ENCODE measurements at regions not wholly inside any gene's neighbourhood (a gene's known extent, or its start where the extent isn't known, plus 50 kb on each side); places are given as distances from the start of the nearest gene placed in this dataset.
"Not testable (repeated sequence)": the region's sequence is repeated elsewhere in the genome, so short reads cannot be mapped to it uniquely, and the experiment has no call there.

GRCh38 chr3:18215639-18216038 lies 209.5 kb downstream of the SATB1 start:
- H3K27ac ChIP-seq (ENCODE audit: low read depth, low read length) = no peak overlapping the region
- H3K23ac ChIP-seq (ENCODE audit: low read length) = no peak overlapping the region
- DNase-seq = no peak
- no peak overlapping the region for H3K4ac ChIP-seq (ENCODE audit: low read depth, low read length)
- no peak overlapping the region for H4K8ac ChIP-seq (ENCODE audit: low read depth, low read length)
- H2AK5ac ChIP-seq (ENCODE audit: low read length) = no peak overlapping the region
- no peak overlapping the region for H2BK120ac ChIP-seq (ENCODE audit: low read depth, low read length)
- no peaks in the 10 kb centered on the region for H3K4me1 ChIP-seq (ENCODE audit: control insufficient read depth, low read depth, low read length)
- H2BK15ac ChIP-seq (replicated peaks; ENCODE audit: low read depth) = no peak overlapping the region
- H3K27me3 ChIP-seq (ENCODE audit: insufficient read depth, low read length, poor library complexity) = no peaks in the 10 kb centered on the region
- no peak overlapping the region for H3K4me3 ChIP-seq (ENCODE audit: low read length)
- H3K36me3 ChIP-seq (ENCODE audit: control insufficient read depth, insufficient read depth, low read length) = no peaks in the 10 kb centered on the region
- no peaks in the 10 kb centered on the region for H3K79me2 ChIP-seq (ENCODE audit: control insufficient read depth, insufficient read depth, low read length)
- H3K9ac ChIP-seq (ENCODE audit: low read length) = no peak overlapping the region
- no peak overlapping the region for H3K4me2 ChIP-seq (ENCODE audit: low read length)
- no peak overlapping the region for H4K5ac ChIP-seq (ENCODE audit: low read length)
- no peak overlapping the region for H2BK5ac ChIP-seq (ENCODE audit: low read length)
- H3K56ac ChIP-seq (ENCODE audit: low read length) = peak overlapping the region; percentile 5
- H3K79me1 ChIP-seq (ENCODE audit: low read length) = no peaks in the 10 kb centered on the region
- no peak overlapping the region for H3K18ac ChIP-seq (ENCODE audit: low read length)

GRCh38 chr3:18211116-18211515 lies 214.0 kb downstream of the SATB1 start:
- H2AK5ac ChIP-seq (ENCODE audit: low read length) = no peak overlapping the region
- no peak overlapping the region for H2BK15ac ChIP-seq (replicated peaks; ENCODE audit: low read depth)
- H3K56ac ChIP-seq (ENCODE audit: low read length) = no peak overlapping the region
- no peak overlapping the region for H3K18ac ChIP-seq (ENCODE audit: low read length)
- H3K4ac ChIP-seq (ENCODE audit: low read depth, low read length) = no peak overlapping the region
- H3K36me3 ChIP-seq (ENCODE audit: control insufficient read depth, insufficient read depth, low read length) = no peaks in the 10 kb centered on the region
- H3K27me3 ChIP-seq (ENCODE audit: insufficient read depth, low read length, poor library complexity) = no peaks in the 10 kb centered on the region
- H3K79me1 ChIP-seq (ENCODE audit: low read length) = no peaks in the 10 kb centered on the region
- H4K5ac ChIP-seq (ENCODE audit: low read length) = no peak overlapping the region
- no peak overlapping the region for H3K9ac ChIP-seq (ENCODE audit: low read length)
- H2BK5ac ChIP-seq (ENCODE audit: low read length) = no peak overlapping the region
- DNase-seq = no peak
- H3K79me2 ChIP-seq (ENCODE audit: control insufficient read depth, insufficient read depth, low read length) = no peaks in the 10 kb centered on the region
- no peak overlapping the region for H2BK120ac ChIP-seq (ENCODE audit: low read depth, low read length)
- no peak overlapping the region for H4K8ac ChIP-seq (ENCODE audit: low read depth, low read length)
- WGBS (ENCODE audit: extremely low coverage, insufficient coverage, low lambda C conversion rate) = no CpG with 5 or more reads among the region's 1 CpG
- no peaks in the 10 kb centered on the region for H3K4me1 ChIP-seq (ENCODE audit: control insufficient read depth, low read depth, low read length)
- no peak overlapping the region for H3K23ac ChIP-seq (ENCODE audit: low read length)
- no peak overlapping the region for H3K4me2 ChIP-seq (ENCODE audit: low read length)
- no peak overlapping the region for H3K27ac ChIP-seq (ENCODE audit: low read depth, low read length)
- no peak overlapping the region for H3K4me3 ChIP-seq (ENCODE audit: low read length)

GRCh38 chr3:18208856-18209255 lies 216.3 kb downstream of the SATB1 start:
- Histone ChIP-seq H3K79me2 (ENCODE audit: control insufficient read depth, insufficient read depth, low read length) (no peaks in the 10 kb centered on the region), H3K23ac (ENCODE audit: low read length) (no peak overlapping the region), H3K27ac (ENCODE audit: low read depth, low read length) (no peak overlapping the region), H3K9ac (ENCODE audit: low read length) (no peak overlapping the region), H3K4me3 (ENCODE audit: low read length) (no peak overlapping the region), H3K27me3 (ENCODE audit: insufficient read depth, low read length, poor library complexity) (no peaks in the 10 kb centered on the region), H2AK5ac (ENCODE audit: low read length) (no peak overlapping the region), H2BK5ac (ENCODE audit: low read length) (no peak overlapping the region), H4K8ac (ENCODE audit: low read depth, low read length) (no peak overlapping the region), H3K79me1 (ENCODE audit: low read length) (no peaks in the 10 kb centered on the region), H3K4me1 (ENCODE audit: control insufficient read depth, low read depth, low read length) (no peaks in the 10 kb centered on the region), H3K4me2 (ENCODE audit: low read length) (no peak overlapping the region), H3K56ac (ENCODE audit: low read length) (no peak overlapping the region), H2BK120ac (ENCODE audit: low read depth, low read length) (no peak overlapping the region), H3K18ac (ENCODE audit: low read length) (no peak overlapping the region), H3K36me3 (ENCODE audit: control insufficient read depth, insufficient read depth, low read length) (no peaks in the 10 kb centered on the region), H3K4ac (ENCODE audit: low read depth, low read length) (no peak overlapping the region), H2BK15ac (replicated peaks; ENCODE audit: low read depth) (no peak overlapping the region), H4K5ac (ENCODE audit: low read length) (no peak overlapping the region)
- DNase-seq = no peak
- WGBS (ENCODE audit: extremely low coverage, insufficient coverage, low lambda C conversion rate) = no CpG with 5 or more reads among the region's 3 CpGs

GRCh38 chr3:18208091-18208490 lies 217.0 kb downstream of the SATB1 start:
- no peak overlapping the region for H4K5ac ChIP-seq (ENCODE audit: low read length)
- H3K4me1 ChIP-seq (ENCODE audit: control insufficient read depth, low read depth, low read length) = no peaks in the 10 kb centered on the region
- no peak overlapping the region for H2BK120ac ChIP-seq (ENCODE audit: low read depth, low read length)
- H3K4me3 ChIP-seq (ENCODE audit: low read length) = no peak overlapping the region
- no peak overlapping the region for H3K9ac ChIP-seq (ENCODE audit: low read length)
- no CpG with 5 or more reads among the region's 2 CpGs for WGBS (ENCODE audit: extremely low coverage, insufficient coverage, low lambda C conversion rate)
- H2BK5ac ChIP-seq (ENCODE audit: low read length) = no peak overlapping the region
- no peak overlapping the region for H2AK5ac ChIP-seq (ENCODE audit: low read length)
- no peak overlapping the region for H3K56ac ChIP-seq (ENCODE audit: low read length)
- H3K27ac ChIP-seq (ENCODE audit: low read depth, low read length) = no peak overlapping the region
- no peaks in the 10 kb centered on the region for H3K79me2 ChIP-seq (ENCODE audit: control insufficient read depth, insufficient read depth, low read length)
- no peaks in the 10 kb centered on the region for H3K36me3 ChIP-seq (ENCODE audit: control insufficient read depth, insufficient read depth, low read length)
- H3K79me1 ChIP-seq (ENCODE audit: low read length) = no peaks in the 10 kb centered on the region
- no peak overlapping the region for H3K4me2 ChIP-seq (ENCODE audit: low read length)
- no peak overlapping the region for H3K23ac ChIP-seq (ENCODE audit: low read length)
- no peak overlapping the region for H2BK15ac ChIP-seq (replicated peaks; ENCODE audit: low read depth)
- DNase-seq = no peak
- no peaks in the 10 kb centered on the region for H3K27me3 ChIP-seq (ENCODE audit: insufficient read depth, low read length, poor library complexity)
- no peak overlapping the region for H3K18ac ChIP-seq (ENCODE audit: low read length)
- H3K4ac ChIP-seq (ENCODE audit: low read depth, low read length) = no peak overlapping the region
- no peak overlapping the region for H4K8ac ChIP-seq (ENCODE audit: low read depth, low read length)

GRCh38 chr3:18207226-18207625 lies 217.9 kb downstream of the SATB1 start:
- no peak overlapping the region for H3K4ac ChIP-seq (ENCODE audit: low read depth, low read length)
- no peaks in the 10 kb centered on the region for H3K79me1 ChIP-seq (ENCODE audit: low read length)
- H3K4me1 ChIP-seq (ENCODE audit: control insufficient read depth, low read depth, low read length) = no peaks in the 10 kb centered on the region
- H3K36me3 ChIP-seq (ENCODE audit: control insufficient read depth, insufficient read depth, low read length) = no peaks in the 10 kb centered on the region
- DNase-seq = no peak
- no peak overlapping the region for H3K4me3 ChIP-seq (ENCODE audit: low read length)
- no peak overlapping the region for H3K27ac ChIP-seq (ENCODE audit: low read depth, low read length)
- H3K4me2 ChIP-seq (ENCODE audit: low read length) = no peak overlapping the region
- H2BK15ac ChIP-seq (replicated peaks; ENCODE audit: low read depth) = no peak overlapping the region
- no peak overlapping the region for H3K23ac ChIP-seq (ENCODE audit: low read length)
- no peak overlapping the region for H3K18ac ChIP-seq (ENCODE audit: low read length)
- H3K9ac ChIP-seq (ENCODE audit: low read length) = no peak overlapping the region
- no peak overlapping the region for H2BK120ac ChIP-seq (ENCODE audit: low read depth, low read length)
- H3K56ac ChIP-seq (ENCODE audit: low read length) = no peak overlapping the region
- H2BK5ac ChIP-seq (ENCODE audit: low read length) = no peak overlapping the region
- WGBS (ENCODE audit: extremely low coverage, insufficient coverage, low lambda C conversion rate) = no CpG with 5 or more reads among the region's 3 CpGs
- no peaks in the 10 kb centered on the region for H3K79me2 ChIP-seq (ENCODE audit: control insufficient read depth, insufficient read depth, low read length)
- H3K27me3 ChIP-seq (ENCODE audit: insufficient read depth, low read length, poor library complexity) = no peaks in the 10 kb centered on the region
- H4K8ac ChIP-seq (ENCODE audit: low read depth, low read length) = no peak overlapping the region
- no peak overlapping the region for H2AK5ac ChIP-seq (ENCODE audit: low read length)
- H4K5ac ChIP-seq (ENCODE audit: low read length) = no peak overlapping the region

GRCh38 chr3:18205701-18206100 lies 219.4 kb downstream of the SATB1 start:
- H3K4me3 ChIP-seq (ENCODE audit: low read length); H3K4ac ChIP-seq (ENCODE audit: low read depth, low read length); H3K56ac ChIP-seq (ENCODE audit: low read length); H3K23ac ChIP-seq (ENCODE audit: low read length); H2AK5ac ChIP-seq (ENCODE audit: low read length); DNase-seq; H3K79me2 ChIP-seq (ENCODE audit: control insufficient read depth, insufficient read depth, low read length); H2BK120ac ChIP-seq (ENCODE audit: low read depth, low read length); H3K18ac ChIP-seq (ENCODE audit: low read length); H4K5ac ChIP-seq (ENCODE audit: low read length); H3K27ac ChIP-seq (ENCODE audit: low read depth, low read length); H2BK5ac ChIP-seq (ENCODE audit: low read length); H3K36me3 ChIP-seq (ENCODE audit: control insufficient read depth, insufficient read depth, low read length); H3K79me1 ChIP-seq (ENCODE audit: low read length); H2BK15ac ChIP-seq (replicated peaks; ENCODE audit: low read depth); H3K4me1 ChIP-seq (ENCODE audit: control insufficient read depth, low read depth, low read length); H3K27me3 ChIP-seq (ENCODE audit: insufficient read depth, low read length, poor library complexity); H4K8ac ChIP-seq (ENCODE audit: low read depth, low read length); H3K4me2 ChIP-seq (ENCODE audit: low read length); H3K9ac ChIP-seq (ENCODE audit: low read length): not testable (repeated sequence)
- no CpG with 5 or more reads among the region's 9 CpGs for WGBS (ENCODE audit: extremely low coverage, insufficient coverage, low lambda C conversion rate)
